ENCODE measurements at regions not wholly inside any gene's neighbourhood (a gene's known extent, or its start where the extent isn't known, plus 50 kb on each side); places are given as distances from the start of the nearest gene placed in this dataset.

DNA sequence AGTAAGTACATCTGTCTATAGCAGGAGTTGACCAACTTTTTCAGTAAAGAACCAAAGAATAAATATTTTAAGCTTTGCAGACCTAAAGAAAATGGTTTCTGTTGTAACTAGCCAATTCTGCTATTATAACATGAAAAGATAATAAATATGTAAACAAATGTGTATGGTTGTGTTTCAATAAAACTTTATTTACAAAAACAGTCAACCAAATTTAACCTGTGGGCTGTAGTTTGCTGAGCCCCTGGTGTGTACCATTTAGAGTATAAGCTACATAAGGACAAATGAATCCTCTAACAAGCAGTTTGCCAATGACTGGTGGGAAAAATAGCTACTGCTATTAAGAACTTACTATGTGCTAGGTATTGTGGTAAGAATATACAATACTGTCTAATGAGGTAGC lies 79.4 kb downstream of the MAIP1 start:
- DNase-seq (ENCODE audit: low read depth in 1 of 2, low spot score in 1 of 2), result no peak
- no peak overlapping the region for H3K4me3 ChIP-seq (replicated peaks; ENCODE audit: insufficient read depth, low read length)
- H3K27me3 ChIP-seq (ENCODE audit: insufficient read depth, poor library complexity, severe bottlenecking), result no peaks in the 10 kb centered on the region
- H3K27ac ChIP-seq (replicated peaks), result no peak overlapping the region
- TF ChIP-seq SPI1 (IDR thresholded peaks at IDR 0.05; ENCODE audit: borderline replicate concordance, low read depth) (no peak), GABPA (IDR thresholded peaks at IDR 0.05; ENCODE audit: low read depth) (no peak), REST (IDR thresholded peaks at IDR 0.05; ENCODE audit: insufficient replicate concordance, low read depth) (no peak)
- TF ChIP-seq, protein P1, sequence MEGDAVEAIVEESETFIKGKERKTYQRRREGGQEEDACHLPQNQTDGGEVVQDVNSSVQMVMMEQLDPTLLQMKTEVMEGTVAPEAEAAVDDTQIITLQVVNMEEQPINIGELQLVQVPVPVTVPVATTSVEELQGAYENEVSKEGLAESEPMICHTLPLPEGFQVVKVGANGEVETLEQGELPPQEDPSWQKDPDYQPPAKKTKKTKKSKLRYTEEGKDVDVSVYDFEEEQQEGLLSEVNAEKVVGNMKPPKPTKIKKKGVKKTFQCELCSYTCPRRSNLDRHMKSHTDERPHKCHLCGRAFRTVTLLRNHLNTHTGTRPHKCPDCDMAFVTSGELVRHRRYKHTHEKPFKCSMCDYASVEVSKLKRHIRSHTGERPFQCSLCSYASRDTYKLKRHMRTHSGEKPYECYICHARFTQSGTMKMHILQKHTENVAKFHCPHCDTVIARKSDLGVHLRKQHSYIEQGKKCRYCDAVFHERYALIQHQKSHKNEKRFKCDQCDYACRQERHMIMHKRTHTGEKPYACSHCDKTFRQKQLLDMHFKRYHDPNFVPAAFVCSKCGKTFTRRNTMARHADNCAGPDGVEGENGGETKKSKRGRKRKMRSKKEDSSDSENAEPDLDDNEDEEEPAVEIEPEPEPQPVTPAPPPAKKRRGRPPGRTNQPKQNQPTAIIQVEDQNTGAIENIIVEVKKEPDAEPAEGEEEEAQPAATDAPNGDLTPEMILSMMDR (IDR thresholded peaks at IDR 0.05; ENCODE audit: insufficient read depth, low read length), result no peak

GRCh38 chr2:200039724-200040650 lies 84.6 kb downstream of the MAIP1 start:
- Histone ChIP-seq H3K27ac (replicated peaks) (no peak overlapping the region), H3K4me3 (replicated peaks; ENCODE audit: insufficient read depth, low read length) (no peak overlapping the region), H3K27me3 (ENCODE audit: insufficient read depth, poor library complexity, severe bottlenecking) (peaks cover 2% of the 10 kb centered on the region)
- TF ChIP-seq, protein P1 (IDR thresholded peaks at IDR 0.05; ENCODE audit: insufficient read depth, low read length), result no peak
- TF ChIP-seq GABPA (IDR thresholded peaks at IDR 0.05; ENCODE audit: low read depth), result no peak
- TF ChIP-seq REST (IDR thresholded peaks at IDR 0.05; ENCODE audit: insufficient replicate concordance, low read depth), result no peak
- TF ChIP-seq POLR2AphosphoS5 (IDR thresholded peaks at IDR 0.05; ENCODE audit: low read depth), result no peak
- no peak for TF ChIP-seq SPI1 (IDR thresholded peaks at IDR 0.05; ENCODE audit: borderline replicate concordance, low read depth)
- DNase-seq (ENCODE audit: low read depth in 1 of 2, low spot score in 1 of 2), result no peak

GRCh38 chr2:200040831-200041230 lies 85.4 kb downstream of the MAIP1 start:
- Histone ChIP-seq H3K27me3 (ENCODE audit: insufficient read depth, poor library complexity, severe bottlenecking) (peaks cover 2% of the 10 kb centered on the region), H3K27ac (replicated peaks) (no peak overlapping the region), H3K4me3 (replicated peaks; ENCODE audit: insufficient read depth, low read length) (no peak overlapping the region)
- DNase-seq (ENCODE audit: low read depth in 1 of 2, low spot score in 1 of 2), result no peak
- TF ChIP-seq, protein P1 (IDR thresholded peaks at IDR 0.05; ENCODE audit: insufficient read depth, low read length), result no peak
- TF ChIP-seq POLR2AphosphoS5 (IDR thresholded peaks at IDR 0.05; ENCODE audit: low read depth), result no peak
- no peak for TF ChIP-seq SPI1 (IDR thresholded peaks at IDR 0.05; ENCODE audit: borderline replicate concordance, low read depth)
- TF ChIP-seq REST (IDR thresholded peaks at IDR 0.05; ENCODE audit: insufficient replicate concordance, low read depth), result no peak
- TF ChIP-seq GABPA (IDR thresholded peaks at IDR 0.05; ENCODE audit: low read depth), result no peak

Data from HL-60 (cell line).